ENCODE measurements at regions not wholly inside any gene's neighbourhood (a gene's known extent, or its start where the extent isn't known, plus 50 kb on each side); places are given as distances from the start of the nearest gene placed in this dataset.

DNA sequence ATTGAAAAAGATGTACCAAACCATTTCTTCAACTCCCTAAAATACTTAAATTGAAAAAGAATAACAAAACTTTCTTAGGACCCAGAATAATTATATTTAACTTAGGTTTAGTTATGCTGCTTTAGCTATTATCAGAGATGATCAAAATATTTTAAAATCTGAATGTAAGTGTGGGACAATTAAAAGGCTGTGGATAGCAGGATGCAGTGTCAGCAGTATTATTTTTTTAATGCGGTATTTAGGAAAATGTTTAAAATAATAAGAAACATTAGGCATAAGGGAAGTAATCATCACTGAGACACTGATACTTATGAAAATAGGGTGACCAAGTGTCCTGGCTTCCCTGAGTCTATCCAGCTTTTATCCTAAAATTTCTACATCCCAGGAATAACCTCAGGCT lies 161.5 kb upstream of the PTCHD4 start:
- ATAC-seq = no peak
- RAD21 ChIA-PET (ENCODE audit: low non-redundant PET in 1 of 2, low total read pairs in 2 of 2, uncharacterized antibody in 2 of 2, unreplicated experiment in 2 of 2) = no interaction called here
- no peaks in the 10 kb centered on the region for H3K9me2 ChIP-seq (ENCODE audit: insufficient read depth)

More for the DNA sequence above, 161.5 kb upstream of the PTCHD4 start:
- intact Hi-C loops (cut with micrococcal nuclease) = no loop called here
- Histone ChIP-seq H3K4me3 (replicated peaks in 1 of 2; ENCODE audit: low read depth in 1 of 2, low read length in 2 of 2) (no peak overlapping the region), H3K9ac (ENCODE audit: low read length) (no peak overlapping the region), H3K4me2 (ENCODE audit: low read length) (no peak overlapping the region), H3K4me1 (ENCODE audit: control insufficient read depth in 1 of 2, insufficient read depth in 2 of 2, low read length in 2 of 2) (no peaks in the 10 kb centered on the region), H4K20me1 (ENCODE audit: insufficient read depth) (no peaks in the 10 kb centered on the region), H3K27me3 (ENCODE audit: insufficient read depth, low read length) (no peaks in the 10 kb centered on the region), H3K36me3 (ENCODE audit: control insufficient read depth in 1 of 2, insufficient read depth in 2 of 2, low read length in 2 of 2) (no peaks in the 10 kb centered on the region), H3K79me2 (ENCODE audit: insufficient read depth, low read length) (no peaks in the 10 kb centered on the region), H2AFZ (ENCODE audit: low read depth, low read length, poor library complexity, severe bottlenecking) (no peak overlapping the region), H3K9me3 (ENCODE audit: control insufficient read depth in 1 of 2, insufficient read depth in 1 of 2, low read depth in 1 of 2, low read length in 2 of 2) (no peaks in the 10 kb centered on the region), H3K27ac (ENCODE audit: low read depth, low read length) (no peak overlapping the region)
- CTCF ChIA-PET = no interaction called here
- TF ChIP-seq FOSL1 (IDR thresholded peaks at IDR 0.05; ENCODE audit: low read depth) (no peak), ZNF274 (IDR thresholded peaks at IDR 0.05; ENCODE audit: low read depth, low read length) (no peak), POLR2A (IDR thresholded peaks at IDR 0.05; ENCODE audit: borderline replicate concordance, extremely low read depth, insufficient read depth, insufficient read length) (no peak), EZH2 (IDR thresholded peaks at IDR 0.05) (no peak), SP1 (IDR thresholded peaks at IDR 0.05; ENCODE audit: low read depth) (no peak), JUND (IDR thresholded peaks at IDR 0.05) (no peak), EGR1 (IDR thresholded peaks at IDR 0.05; ENCODE audit: low read depth) (no peak), TCF7L2 (IDR thresholded peaks at IDR 0.05; ENCODE audit: borderline replicate concordance, extremely low read depth, insufficient read depth, insufficient read length) (no peak), ELF1 (IDR thresholded peaks at IDR 0.05; ENCODE audit: borderline replicate concordance, low read depth) (no peak), SRF (IDR thresholded peaks at IDR 0.05; ENCODE audit: low read depth) (no peak), EZH2phosphoT487 (IDR thresholded peaks at IDR 0.05; ENCODE audit: borderline replicate concordance) (no peak), ZFX (IDR thresholded peaks at IDR 0.05) (no peak), SIN3A (IDR thresholded peaks at IDR 0.05; ENCODE audit: low read depth) (no peak), YY1 (IDR thresholded peaks at IDR 0.05; ENCODE audit: extremely low read depth, insufficient replicate concordance, low read depth, low read length) (no peak), CBX3 (IDR thresholded peaks at IDR 0.05; ENCODE audit: low read depth) (no peak), CEBPB (IDR thresholded peaks at IDR 0.05; ENCODE audit: low read depth) (no peak)
- TF ChIP-seq, protein P1, sequence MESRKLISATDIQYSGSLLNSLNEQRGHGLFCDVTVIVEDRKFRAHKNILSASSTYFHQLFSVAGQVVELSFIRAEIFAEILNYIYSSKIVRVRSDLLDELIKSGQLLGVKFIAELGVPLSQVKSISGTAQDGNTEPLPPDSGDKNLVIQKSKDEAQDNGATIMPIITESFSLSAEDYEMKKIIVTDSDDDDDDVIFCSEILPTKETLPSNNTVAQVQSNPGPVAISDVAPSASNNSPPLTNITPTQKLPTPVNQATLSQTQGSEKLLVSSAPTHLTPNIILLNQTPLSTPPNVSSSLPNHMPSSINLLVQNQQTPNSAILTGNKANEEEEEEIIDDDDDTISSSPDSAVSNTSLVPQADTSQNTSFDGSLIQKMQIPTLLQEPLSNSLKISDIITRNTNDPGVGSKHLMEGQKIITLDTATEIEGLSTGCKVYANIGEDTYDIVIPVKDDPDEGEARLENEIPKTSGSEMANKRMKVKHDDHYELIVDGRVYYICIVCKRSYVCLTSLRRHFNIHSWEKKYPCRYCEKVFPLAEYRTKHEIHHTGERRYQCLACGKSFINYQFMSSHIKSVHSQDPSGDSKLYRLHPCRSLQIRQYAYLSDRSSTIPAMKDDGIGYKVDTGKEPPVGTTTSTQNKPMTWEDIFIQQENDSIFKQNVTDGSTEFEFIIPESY (IDR thresholded peaks at IDR 0.05; ENCODE audit: extremely low read depth, insufficient replicate concordance, low read length) = no peak
- TF ChIP-seq, protein P2, sequence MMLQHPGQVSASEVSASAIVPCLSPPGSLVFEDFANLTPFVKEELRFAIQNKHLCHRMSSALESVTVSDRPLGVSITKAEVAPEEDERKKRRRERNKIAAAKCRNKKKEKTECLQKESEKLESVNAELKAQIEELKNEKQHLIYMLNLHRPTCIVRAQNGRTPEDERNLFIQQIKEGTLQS (IDR thresholded peaks at IDR 0.05) = no peak
- TF ChIP-seq, protein P3, sequence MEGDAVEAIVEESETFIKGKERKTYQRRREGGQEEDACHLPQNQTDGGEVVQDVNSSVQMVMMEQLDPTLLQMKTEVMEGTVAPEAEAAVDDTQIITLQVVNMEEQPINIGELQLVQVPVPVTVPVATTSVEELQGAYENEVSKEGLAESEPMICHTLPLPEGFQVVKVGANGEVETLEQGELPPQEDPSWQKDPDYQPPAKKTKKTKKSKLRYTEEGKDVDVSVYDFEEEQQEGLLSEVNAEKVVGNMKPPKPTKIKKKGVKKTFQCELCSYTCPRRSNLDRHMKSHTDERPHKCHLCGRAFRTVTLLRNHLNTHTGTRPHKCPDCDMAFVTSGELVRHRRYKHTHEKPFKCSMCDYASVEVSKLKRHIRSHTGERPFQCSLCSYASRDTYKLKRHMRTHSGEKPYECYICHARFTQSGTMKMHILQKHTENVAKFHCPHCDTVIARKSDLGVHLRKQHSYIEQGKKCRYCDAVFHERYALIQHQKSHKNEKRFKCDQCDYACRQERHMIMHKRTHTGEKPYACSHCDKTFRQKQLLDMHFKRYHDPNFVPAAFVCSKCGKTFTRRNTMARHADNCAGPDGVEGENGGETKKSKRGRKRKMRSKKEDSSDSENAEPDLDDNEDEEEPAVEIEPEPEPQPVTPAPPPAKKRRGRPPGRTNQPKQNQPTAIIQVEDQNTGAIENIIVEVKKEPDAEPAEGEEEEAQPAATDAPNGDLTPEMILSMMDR (IDR thresholded peaks at IDR 0.05 in 2 of 3, conservative IDR thresholded peaks at IDR 0.05 in 1 of 3; ENCODE audit: borderline replicate concordance in 1 of 3, insufficient read depth in 1 of 3, low read depth in 2 of 3, low read length in 2 of 3) = no peak
- TF ChIP-seq, protein P4, sequence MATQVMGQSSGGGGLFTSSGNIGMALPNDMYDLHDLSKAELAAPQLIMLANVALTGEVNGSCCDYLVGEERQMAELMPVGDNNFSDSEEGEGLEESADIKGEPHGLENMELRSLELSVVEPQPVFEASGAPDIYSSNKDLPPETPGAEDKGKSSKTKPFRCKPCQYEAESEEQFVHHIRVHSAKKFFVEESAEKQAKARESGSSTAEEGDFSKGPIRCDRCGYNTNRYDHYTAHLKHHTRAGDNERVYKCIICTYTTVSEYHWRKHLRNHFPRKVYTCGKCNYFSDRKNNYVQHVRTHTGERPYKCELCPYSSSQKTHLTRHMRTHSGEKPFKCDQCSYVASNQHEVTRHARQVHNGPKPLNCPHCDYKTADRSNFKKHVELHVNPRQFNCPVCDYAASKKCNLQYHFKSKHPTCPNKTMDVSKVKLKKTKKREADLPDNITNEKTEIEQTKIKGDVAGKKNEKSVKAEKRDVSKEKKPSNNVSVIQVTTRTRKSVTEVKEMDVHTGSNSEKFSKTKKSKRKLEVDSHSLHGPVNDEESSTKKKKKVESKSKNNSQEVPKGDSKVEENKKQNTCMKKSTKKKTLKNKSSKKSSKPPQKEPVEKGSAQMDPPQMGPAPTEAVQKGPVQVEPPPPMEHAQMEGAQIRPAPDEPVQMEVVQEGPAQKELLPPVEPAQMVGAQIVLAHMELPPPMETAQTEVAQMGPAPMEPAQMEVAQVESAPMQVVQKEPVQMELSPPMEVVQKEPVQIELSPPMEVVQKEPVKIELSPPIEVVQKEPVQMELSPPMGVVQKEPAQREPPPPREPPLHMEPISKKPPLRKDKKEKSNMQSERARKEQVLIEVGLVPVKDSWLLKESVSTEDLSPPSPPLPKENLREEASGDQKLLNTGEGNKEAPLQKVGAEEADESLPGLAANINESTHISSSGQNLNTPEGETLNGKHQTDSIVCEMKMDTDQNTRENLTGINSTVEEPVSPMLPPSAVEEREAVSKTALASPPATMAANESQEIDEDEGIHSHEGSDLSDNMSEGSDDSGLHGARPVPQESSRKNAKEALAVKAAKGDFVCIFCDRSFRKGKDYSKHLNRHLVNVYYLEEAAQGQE (IDR thresholded peaks at IDR 0.05; ENCODE audit: low read depth) = no peak
- no peak for DNase-seq (ENCODE audit: low read depth, low spot score)
- no TSS peak for BruUV-seq (replicated peaks)
- POLR2A ChIA-PET = no interaction called here
